Ectodermal cell (in vitro differentiated cells): ENCODE measurements at regions not wholly inside any gene's neighbourhood (a gene's known extent, or its start where the extent isn't known, plus 50 kb on each side); places are given as distances from the start of the nearest gene placed in this dataset.
"Not testable (repeated sequence)": the region's sequence is repeated elsewhere in the genome, so short reads cannot be mapped to it uniquely, and the experiment has no call there.

Source experiments
- H3K27ac ChIP-seq: 2 replicates; pipeline ENCODE4 v1.7.0; 2013; ENCODE audit warnings: mild to moderate bottlenecking, low read depth, low read length; ENCODE audit not compliant: insufficient read depth, poor library complexity, severe bottlenecking
- H3K27me3 ChIP-seq: 2 replicates; pipeline ENCODE4 v1.7.0; 2013; ENCODE audit warnings: mild to moderate bottlenecking, low read length; ENCODE audit not compliant: insufficient read depth, control insufficient read depth, poor library complexity, severe bottlenecking
- H3K36me3 ChIP-seq: one replicate; pipeline ENCODE4 v1.7.0; 2013; ENCODE audit warnings: low read length; ENCODE audit not compliant: control insufficient read depth, insufficient read depth
- H3K4me1 ChIP-seq: one replicate; pipeline ENCODE4 v1.7.0; 2013; ENCODE audit warnings: low read length; ENCODE audit not compliant: control insufficient read depth, insufficient read depth
- H3K4me3 ChIP-seq: 2 replicates; pipeline ENCODE4 v1.7.0; 2013; ENCODE audit warnings: low read depth, low read length, control low read depth; ENCODE audit not compliant: insufficient read depth
- H3K9me3 ChIP-seq: 2 replicates; pipeline ENCODE4 v1.7.0; 2013; ENCODE audit warnings: mild to moderate bottlenecking, low read length, moderate library complexity; ENCODE audit not compliant: control insufficient read depth
- WGBS, 2 experiments: methylation state at CpG; one replicate each; pipeline ENCODE4 v1.1.7; 2013; ENCODE audit warnings: missing lambda C conversion rate in 2 of 2; 5-methylcytosine and 5-hydroxymethylcytosine counted together

DNA sequence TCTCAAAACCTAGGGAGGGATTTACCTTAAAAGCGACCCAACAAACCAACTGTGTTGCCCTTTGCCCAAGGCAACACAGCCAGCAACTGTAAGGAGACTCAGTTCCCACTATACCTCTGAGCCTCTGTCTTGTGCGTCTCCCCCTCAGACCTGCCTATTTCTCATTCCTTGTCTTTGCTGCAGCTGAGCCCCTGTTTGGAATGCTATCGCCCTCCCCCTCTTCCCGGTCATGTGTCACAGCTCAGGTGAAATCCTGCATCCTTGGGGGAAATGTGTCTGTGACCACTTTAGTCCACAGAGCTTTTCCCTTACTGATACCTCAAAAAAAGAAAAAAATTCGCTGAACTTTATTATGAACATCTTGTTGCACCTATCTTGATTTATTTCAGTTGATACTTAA, 52.0 kb upstream of the LRIG1 start:
- WGBS, 2 experiments = 67 to 69% methylated on average over 5 of the region's 5 CpGs
- Histone ChIP-seq H3K27ac (no peak overlapping the region), H3K27me3 (no peaks in the 10 kb centered on the region), H3K9me3 (no peaks in the 10 kb centered on the region), H3K36me3 (no peaks in the 10 kb centered on the region), H3K4me1 (peaks cover 11% of the 10 kb centered on the region), H3K4me3 (no peak overlapping the region)

DNA sequence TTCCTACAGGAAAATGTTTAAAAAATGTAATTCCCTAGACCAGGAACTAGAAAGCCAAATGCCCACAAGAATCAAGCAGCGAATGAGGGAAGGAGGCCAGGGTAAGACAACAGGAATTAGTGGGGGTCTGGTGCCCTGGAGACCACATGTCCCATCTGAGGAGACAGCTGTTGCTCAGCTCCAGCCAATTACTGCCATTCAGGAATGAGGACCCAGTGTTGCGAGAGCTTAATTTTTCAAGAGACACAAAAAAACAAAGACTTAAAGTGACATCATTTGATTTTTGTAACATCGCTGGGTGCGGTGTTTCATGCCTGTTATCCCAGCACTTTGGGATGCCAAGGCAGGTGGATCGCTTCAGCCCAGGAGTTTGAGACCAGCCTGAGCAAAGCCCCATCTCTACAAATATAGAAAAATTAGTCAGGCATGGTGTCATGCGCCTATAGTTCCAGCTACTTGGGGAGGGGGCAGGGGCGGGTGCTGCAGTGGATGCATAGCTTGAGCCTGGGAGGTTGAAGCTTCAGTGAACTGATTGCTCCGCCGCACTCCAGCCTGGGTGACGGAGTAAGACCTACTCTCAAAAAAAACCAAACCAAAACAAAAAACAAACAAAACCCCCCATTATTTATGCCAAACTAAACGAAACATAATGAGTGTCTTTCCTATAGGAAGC, 52.8 kb upstream of the LRIG1 start:
- Histone ChIP-seq H3K36me3 (no peaks in the 10 kb centered on the region), H3K4me3 (no peak overlapping the region), H3K27ac (no peak overlapping the region), H3K9me3 (no peaks in the 10 kb centered on the region), H3K4me1 (peaks cover 11% of the 10 kb centered on the region), H3K27me3 (no peaks in the 10 kb centered on the region)
- WGBS, 2 experiments = 91% methylated on average over 10 to 11 of the region's 11 CpGs

DNA sequence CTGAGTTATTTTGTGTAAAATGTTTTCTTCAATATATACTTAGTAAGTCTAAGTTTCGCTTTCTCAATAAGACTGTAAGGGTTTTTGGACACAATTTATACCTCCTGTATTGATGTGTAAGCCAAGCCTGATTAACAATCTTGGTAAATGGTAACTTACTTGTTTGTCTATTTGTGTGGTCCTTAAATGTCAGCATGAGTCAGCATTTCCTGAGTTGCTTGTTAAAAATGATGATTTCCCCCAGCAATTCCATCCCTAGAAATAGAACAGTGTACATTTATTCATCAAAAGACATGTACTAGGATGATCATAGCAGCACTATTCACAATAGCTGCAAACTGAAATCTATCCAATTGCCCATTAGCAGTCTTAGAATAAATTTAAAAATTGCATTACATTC, 53.4 kb upstream of the LRIG1 start:
- Histone ChIP-seq H3K4me1 (peaks cover 11% of the 10 kb centered on the region), H3K4me3 (no peak overlapping the region), H3K36me3 (no peaks in the 10 kb centered on the region), H3K9me3 (no peaks in the 10 kb centered on the region), H3K27ac (no peak overlapping the region), H3K27me3 (no peaks in the 10 kb centered on the region)
- WGBS, 2 experiments = 100% methylated on average over 1 of the region's 1 CpG

DNA sequence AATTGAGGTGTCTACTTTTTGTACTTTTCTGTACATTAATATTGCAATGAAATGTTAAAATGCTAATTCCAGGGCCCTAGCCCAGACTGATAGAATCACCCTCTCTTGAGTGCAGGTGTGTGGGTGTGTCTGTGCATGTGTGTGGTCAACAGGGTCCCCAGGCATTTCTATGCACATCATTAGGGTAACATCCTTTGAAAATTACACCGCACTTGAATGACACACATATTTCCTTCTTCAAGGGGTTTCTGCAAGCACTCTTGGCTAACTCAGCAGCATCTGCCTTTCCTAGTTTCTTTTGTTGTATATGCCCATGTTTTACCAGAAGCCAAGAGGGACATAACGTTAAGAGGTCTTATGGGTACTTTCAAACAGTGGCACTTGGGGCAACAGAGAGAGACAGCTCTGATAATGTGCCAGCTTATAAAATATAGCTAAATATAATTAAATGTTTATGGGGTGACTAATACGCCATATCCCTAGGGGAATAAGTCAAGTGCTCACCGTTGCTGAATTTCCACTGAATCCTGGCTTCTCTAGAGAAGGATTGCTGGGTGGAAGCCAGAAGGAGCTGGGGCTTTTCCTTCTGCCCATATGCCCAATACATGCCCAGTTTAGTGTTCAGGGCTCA, 54.5 kb upstream of the LRIG1 start:
- no peak overlapping the region for H3K4me3 ChIP-seq
- no peaks in the 10 kb centered on the region for H3K36me3 ChIP-seq
- no peaks in the 10 kb centered on the region for H3K9me3 ChIP-seq
- H3K27me3 ChIP-seq = no peaks in the 10 kb centered on the region
- H3K27ac ChIP-seq = no peak overlapping the region
- WGBS, 2 experiments = 90 to 91% methylated on average over 4 of the region's 4 CpGs
- peaks cover 11% of the 10 kb centered on the region for H3K4me1 ChIP-seq

DNA sequence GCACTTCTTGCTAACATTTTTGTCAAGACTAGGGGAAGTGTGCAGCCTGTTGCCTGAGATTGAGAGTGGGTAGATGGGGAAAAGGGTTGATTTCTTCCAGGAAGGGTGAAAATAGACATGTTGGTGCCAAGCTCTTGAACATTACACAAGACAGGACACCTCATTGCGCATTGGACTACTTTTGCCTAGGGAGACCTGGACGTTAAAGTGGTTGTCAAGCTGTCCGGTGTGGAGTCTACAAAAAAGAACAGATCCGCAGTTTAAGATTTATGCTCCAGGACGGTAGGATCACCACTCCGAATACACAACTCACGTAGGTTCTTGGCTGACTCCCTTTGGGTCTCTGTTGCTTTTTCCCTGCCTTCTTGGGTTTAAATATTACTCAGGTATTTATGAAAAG, 56.3 kb upstream of the LRIG1 start:
- Histone ChIP-seq H3K27ac (no peak overlapping the region), H3K4me1 (peaks cover 11% of the 10 kb centered on the region), H3K9me3 (no peaks in the 10 kb centered on the region), H3K36me3 (no peaks in the 10 kb centered on the region), H3K4me3 (no peak overlapping the region), H3K27me3 (no peaks in the 10 kb centered on the region)
- 95 to 98% methylated on average over 7 of the region's 7 CpGs for WGBS, 2 experiments

DNA sequence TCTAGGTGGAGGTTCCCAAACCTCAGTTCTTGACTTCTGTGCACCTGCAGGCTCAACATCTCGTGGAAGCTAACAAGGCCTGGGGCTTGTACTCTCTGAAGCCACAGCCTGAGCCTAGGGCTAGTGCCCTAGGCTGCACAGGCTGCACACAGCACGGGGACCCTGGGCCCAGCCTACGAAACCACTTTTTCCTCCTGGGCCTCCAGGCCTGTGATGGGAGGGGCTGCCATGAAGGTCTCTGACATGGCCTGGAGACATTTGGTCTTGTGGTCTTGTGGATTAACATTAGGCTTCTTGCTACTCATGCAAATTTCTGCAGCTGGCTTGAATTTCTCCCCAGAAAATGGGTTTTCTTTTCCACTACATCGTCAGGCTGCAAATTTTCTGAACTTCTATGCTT, 59.1 kb upstream of the LRIG1 start:
- not testable (repeated sequence) for H3K4me1 ChIP-seq, H3K4me3 ChIP-seq, H3K9me3 ChIP-seq, H3K27me3 ChIP-seq, H3K36me3 ChIP-seq, H3K27ac ChIP-seq
- 88 to 91% methylated on average over 4 of the region's 4 CpGs for WGBS, 2 experiments

DNA sequence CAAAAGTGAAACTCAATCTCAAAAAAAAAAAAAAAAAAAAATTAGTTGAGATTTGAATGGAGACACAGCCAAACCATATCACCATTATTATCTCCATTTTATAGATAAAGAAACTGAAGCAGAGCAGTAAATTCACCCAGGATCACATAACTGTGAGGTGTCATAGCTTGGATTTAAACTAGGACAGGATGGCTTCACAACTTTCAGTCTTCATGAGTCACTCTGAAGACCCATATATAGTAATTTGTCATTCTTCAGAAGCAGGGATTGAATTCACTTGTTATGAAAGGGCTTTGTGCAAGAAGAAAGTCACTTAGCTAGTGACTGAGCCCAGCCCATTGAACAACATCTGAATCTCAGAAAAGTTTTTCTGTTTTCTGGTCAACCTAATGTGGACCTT, 60.5 kb upstream of the LRIG1 start:
- no peak overlapping the region for H3K27ac ChIP-seq
- no peaks in the 10 kb centered on the region for H3K36me3 ChIP-seq
- H3K9me3 ChIP-seq = no peaks in the 10 kb centered on the region
- no peaks in the 10 kb centered on the region for H3K27me3 ChIP-seq
- H3K4me1 ChIP-seq = no peaks in the 10 kb centered on the region
- no peak overlapping the region for H3K4me3 ChIP-seq

DNA sequence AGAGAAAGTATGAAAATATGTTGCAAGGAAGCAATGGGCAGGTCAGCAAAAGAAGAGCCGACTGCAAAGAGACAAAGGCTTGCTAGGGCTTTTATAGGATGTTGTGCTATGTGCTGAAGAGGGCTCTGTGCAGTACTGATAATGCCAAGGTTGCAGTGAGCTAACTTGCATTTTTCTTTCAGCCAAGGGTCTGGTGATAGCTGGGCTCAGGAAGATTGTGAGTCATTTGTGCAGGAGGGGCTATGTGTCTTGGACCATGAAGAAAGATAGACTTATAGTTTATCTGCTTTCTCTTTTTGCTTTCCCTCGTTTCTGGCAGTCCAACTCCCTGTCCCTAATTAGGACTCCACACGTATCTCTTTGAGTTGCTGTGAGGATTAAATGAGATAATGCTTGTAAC, 64.5 kb upstream of the LRIG1 start:
- 89 to 96% methylated on average over 1 to 3 of the region's 3 CpGs for WGBS, 2 experiments
- H3K27ac ChIP-seq = no peak overlapping the region
- H3K9me3 ChIP-seq = no peaks in the 10 kb centered on the region
- H3K4me3 ChIP-seq = no peak overlapping the region
- no peaks in the 10 kb centered on the region for H3K4me1 ChIP-seq
- H3K36me3 ChIP-seq = no peaks in the 10 kb centered on the region
- no peaks in the 10 kb centered on the region for H3K27me3 ChIP-seq

DNA sequence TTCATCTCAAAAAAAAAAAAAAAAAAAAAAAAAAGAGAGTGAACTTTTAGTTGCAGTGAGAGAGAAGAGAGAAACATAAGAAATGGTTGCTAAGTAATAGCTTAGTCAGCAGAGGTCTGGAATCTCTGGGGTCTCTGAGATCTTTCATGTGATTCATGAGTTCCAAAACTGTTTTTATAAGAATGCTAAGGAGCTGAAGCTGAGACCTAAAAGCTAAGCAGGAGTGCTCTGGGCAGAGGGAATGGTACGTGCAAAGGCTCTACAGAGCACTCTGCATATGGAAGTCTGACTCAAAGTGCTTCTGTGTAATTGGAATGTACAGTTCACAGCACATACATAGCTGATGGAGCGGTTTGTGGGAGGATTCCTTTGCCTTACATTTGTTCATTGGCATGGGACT, 66.3 kb upstream of the LRIG1 start:
- WGBS, 2 experiments = 94 to 98% methylated on average over 2 of the region's 2 CpGs
- Histone ChIP-seq H3K27ac (no peak overlapping the region), H3K27me3 (peaks cover 9% of the 10 kb centered on the region), H3K9me3 (no peaks in the 10 kb centered on the region), H3K4me3 (no peak overlapping the region), H3K36me3 (no peaks in the 10 kb centered on the region), H3K4me1 (peaks cover 2% of the 10 kb centered on the region)

DNA sequence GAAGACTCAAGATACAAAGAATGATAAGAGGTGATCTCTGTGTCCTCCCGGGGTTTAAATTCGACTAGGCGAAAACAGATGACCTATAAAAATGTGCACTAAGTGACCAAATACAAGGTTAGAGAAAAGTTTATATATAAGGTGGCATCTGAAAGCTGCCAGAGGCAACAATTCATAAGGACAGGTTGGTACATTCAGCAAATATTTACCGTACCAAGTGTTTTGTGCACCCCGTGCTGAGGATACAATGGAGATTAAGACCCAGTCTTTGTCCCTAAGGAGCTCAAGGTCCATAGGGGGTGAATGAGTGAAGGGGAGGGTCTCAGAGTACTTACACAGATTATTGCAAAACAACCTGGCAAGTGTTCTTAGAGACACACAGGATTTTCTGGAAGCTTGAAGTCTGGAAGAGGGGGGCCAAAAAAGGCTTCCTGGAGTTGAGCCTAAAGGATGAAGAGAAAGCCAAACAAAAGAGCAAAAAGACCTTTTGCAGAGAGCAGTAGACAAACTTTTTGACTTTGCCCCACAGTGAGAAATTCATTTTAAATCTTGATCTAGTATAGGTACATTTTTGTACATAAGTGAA, 71.4 kb upstream of the LRIG1 start:
- peaks cover 15% of the 10 kb centered on the region for H3K4me1 ChIP-seq
- peaks cover 10% of the 10 kb centered on the region for H3K27me3 ChIP-seq
- H3K4me3 ChIP-seq = no peak overlapping the region
- H3K27ac ChIP-seq = no peak overlapping the region
- WGBS, 2 experiments = 48 to 53% methylated on average over 5 of the region's 5 CpGs
- H3K36me3 ChIP-seq = no peaks in the 10 kb centered on the region
- no peaks in the 10 kb centered on the region for H3K9me3 ChIP-seq
